ENCODE measurements at regions not wholly inside any gene's neighbourhood (a gene's known extent, or its start where the extent isn't known, plus 50 kb on each side); places are given as distances from the start of the nearest gene placed in this dataset.
A peak's percentile ranks its signal among the peaks of the same experiment; 100 is the strongest.

- TF ChIP-seq POLR2A (IDR thresholded peaks at IDR 0.05) (no peak), CTCF (IDR thresholded peaks at IDR 0.05) (no peak)
- Histone ChIP-seq H3K4me1 (peaks cover 17% of the 10 kb centered on the region), H3K27me3 (no peaks in the 10 kb centered on the region), H3K4me3 (no peak overlapping the region), H3K27ac (no peak overlapping the region), H3K9me3 (no peaks in the 10 kb centered on the region), H3K36me3 (ENCODE audit: low read depth, missing control alignments) (no peaks in the 10 kb centered on the region)
- WGBS, 2 donors, result 87 to 91% methylated on average over 2 of the region's 2 CpGs
- intact Hi-C loops (cut with DNase I; ENCODE audit: low total_unique reads), result no loop called here
- DNase-seq, result no peak
Observed at GRCh38 chr13:76693086-76693485, 193.1 kb downstream of the KCTD12 start.

GRCh38 chr13:76692346-76692745, 193.9 kb downstream of the KCTD12 start:
- TF ChIP-seq CTCF (IDR thresholded peaks at IDR 0.05) (no peak), POLR2A (IDR thresholded peaks at IDR 0.05) (no peak)
- DNase-seq, result no peak
- H3K9me3 ChIP-seq, result no peaks in the 10 kb centered on the region
- no peaks in the 10 kb centered on the region for H3K27me3 ChIP-seq
- intact Hi-C loops (cut with DNase I; ENCODE audit: low total_unique reads), result no loop called here
- no peak overlapping the region for H3K4me3 ChIP-seq
- peak overlapping the region; percentile 21 to 26 for H3K27ac ChIP-seq
- no peaks in the 10 kb centered on the region for H3K36me3 ChIP-seq (ENCODE audit: low read depth, missing control alignments)
- peaks cover 24% of the 10 kb centered on the region for H3K4me1 ChIP-seq
- WGBS, 2 donors, result 40 to 43% methylated on average over 1 of the region's 1 CpG

- Histone ChIP-seq H3K4me3 (no peak overlapping the region), H3K36me3 (ENCODE audit: low read depth, missing control alignments) (no peaks in the 10 kb centered on the region), H3K9me3 (no peaks in the 10 kb centered on the region), H3K27me3 (no peaks in the 10 kb centered on the region), H3K27ac (peak overlapping the region in 1 of 2 donors; percentile 26), H3K4me1 (peaks cover 28% of the 10 kb centered on the region)
- TF ChIP-seq POLR2A (IDR thresholded peaks at IDR 0.05) (no peak), CTCF (IDR thresholded peaks at IDR 0.05) (no peak)
- 42 to 68% methylated on average over 2 of the region's 2 CpGs for WGBS, 2 donors
- no peak for DNase-seq
- intact Hi-C loops (cut with DNase I; ENCODE audit: low total_unique reads), result no loop called here
Observed at GRCh38 chr13:76690611-76691010, 195.6 kb downstream of the KCTD12 start.

- DNase-seq, result no peak
- Histone ChIP-seq H3K36me3 (ENCODE audit: low read depth, missing control alignments) (no peaks in the 10 kb centered on the region), H3K9me3 (no peaks in the 10 kb centered on the region), H3K4me1 (peaks cover 37% of the 10 kb centered on the region), H3K27me3 (no peaks in the 10 kb centered on the region), H3K4me3 (no peak overlapping the region), H3K27ac (peak overlapping the region in 1 of 2 donors; percentile 2)
- no peak for TF ChIP-seq POLR2A (IDR thresholded peaks at IDR 0.05)
- WGBS, 2 donors, result 58 to 62% methylated on average over 4 of the region's 4 CpGs
- intact Hi-C loops (cut with DNase I; ENCODE audit: low total_unique reads), result no loop called here
Observed at GRCh38 chr13:76687467-76687866, 198.7 kb downstream of the KCTD12 start.

GRCh38 chr13:76685938-76686337, 200.3 kb downstream of the KCTD12 start:
- 72 to 74% methylated on average over 5 of the region's 5 CpGs for WGBS, 2 donors
- Histone ChIP-seq H3K27me3 (no peaks in the 10 kb centered on the region), H3K36me3 (ENCODE audit: low read depth, missing control alignments) (no peaks in the 10 kb centered on the region), H3K27ac (no peak overlapping the region), H3K4me3 (no peak overlapping the region), H3K4me1 (peaks cover 31% of the 10 kb centered on the region), H3K9me3 (no peaks in the 10 kb centered on the region)
- intact Hi-C loops (cut with DNase I; ENCODE audit: low total_unique reads), result no loop called here
- DNase-seq, result no peak
- no peak for TF ChIP-seq POLR2A (IDR thresholded peaks at IDR 0.05)
- no peak for TF ChIP-seq CTCF (IDR thresholded peaks at IDR 0.05)

All from testis (tissue), 2 donors.